Liver (tissue), 8 donors: ENCODE measurements at regions not wholly inside any gene's neighbourhood (a gene's known extent, or its start where the extent isn't known, plus 50 kb on each side); places are given as distances from the start of the nearest gene placed in this dataset.
"Not testable (repeated sequence)": the region's sequence is repeated elsewhere in the genome, so short reads cannot be mapped to it uniquely, and the experiment has no call there.

Experiments
- DNase-seq: peaks from one replicate; pipeline ENCODE4 v3.0.0-alpha.2; 2017; ENCODE audit warnings: low spot score
- H3K27ac ChIP-seq, 2 donors: one replicate each; pipeline ENCODE4 v1.7.0; 2013; ENCODE audit warnings: inconsistent platforms in 2 of 2, low read length in 2 of 2, control low read depth in 1 of 2, low read depth in 1 of 2, mild to moderate bottlenecking in 1 of 2
- H3K27me3 ChIP-seq, 4 donors: one replicate each; pipeline versions ENCODE4 v1.6.1 to v1.7.0; 2013; ENCODE audit warnings: low read length in 3 of 4, inconsistent platforms in 1 of 4, mild to moderate bottlenecking in 1 of 4, moderate library complexity in 1 of 4; ENCODE audit not compliant: control insufficient read depth in 4 of 4, insufficient read depth in 4 of 4
- H3K36me3 ChIP-seq, 4 donors: one replicate each; pipeline versions ENCODE4 v1.6.1 to v1.7.0; 2013; ENCODE audit warnings: low read length in 3 of 4, mild to moderate bottlenecking in 3 of 4, low read depth in 1 of 4, moderate library complexity in 1 of 4; ENCODE audit not compliant: control insufficient read depth in 4 of 4, insufficient read depth in 3 of 4
- H3K4me1 ChIP-seq, 4 donors: one replicate each; pipeline versions ENCODE4 v1.6.1 to v1.7.0; 2013; ENCODE audit warnings: low read length in 3 of 4, mild to moderate bottlenecking in 3 of 4, moderate library complexity in 1 of 4; ENCODE audit not compliant: control insufficient read depth in 4 of 4, insufficient read depth in 4 of 4
- H3K4me3 ChIP-seq, 3 donors: one replicate each; pipeline versions ENCODE4 v1.6.1 to v1.7.0; 2013; ENCODE audit warnings: low read length in 3 of 3, control low read depth in 1 of 3, low read depth in 1 of 3, mild to moderate bottlenecking in 1 of 3
- H3K9ac ChIP-seq, 2 donors: one replicate each; pipeline ENCODE4 v1.7.0; 2013; ENCODE audit warnings: low read length in 2 of 2, mild to moderate bottlenecking in 2 of 2, moderate library complexity in 2 of 2, control low read depth in 1 of 2, low read depth in 1 of 2
- H3K9me3 ChIP-seq, 4 donors: one replicate each; pipeline versions ENCODE4 v1.6.1 to v1.7.0; 2013; ENCODE audit warnings: low read length in 3 of 4; ENCODE audit not compliant: control insufficient read depth in 4 of 4
- EGR1 ChIP-seq, 2 donors: IDR thresholded peaks; 2 replicates each; pipeline ENCODE4 v1.6.1; 2016 to 2018; ENCODE audit warnings: antibody characterized with exemption in 2 of 2, low read depth in 2 of 2
- FOXA1 ChIP-seq: IDR thresholded peaks from 2 replicates; pipeline ENCODE4 v1.6.1; 2016; ENCODE audit warnings: antibody characterized with exemption
- FOXA2 ChIP-seq: IDR thresholded peaks from 2 replicates; pipeline ENCODE4 v1.6.1; 2016; ENCODE audit warnings: antibody characterized with exemption
- GABPA ChIP-seq, 2 donors: IDR thresholded peaks in 1 of 2; conservative IDR thresholded peaks in 1 of 2; 2 replicates each; pipeline ENCODE4 v1.6.1; 2016; ENCODE audit warnings: antibody characterized with exemption in 2 of 2, mild to moderate bottlenecking in 1 of 2, moderate library complexity in 1 of 2
- HNF4A ChIP-seq, 2 donors: conservative IDR thresholded peaks; 2 replicates each; pipeline ENCODE4 v1.6.1; 2016; ENCODE audit warnings: antibody characterized with exemption in 2 of 2, mild to moderate bottlenecking in 2 of 2
- JUND ChIP-seq, 2 donors: IDR thresholded peaks; 2 replicates each; pipeline ENCODE4 v1.6.1; 2016; ENCODE audit warnings: antibody characterized with exemption in 2 of 2
- NR2F2 ChIP-seq: IDR thresholded peaks from 2 replicates; pipeline ENCODE4 v1.6.1; 2016; ENCODE audit warnings: antibody characterized with exemption
- RAD21 ChIP-seq, 2 donors: IDR thresholded peaks; 2 replicates each; pipeline ENCODE4 v1.6.1; 2016; ENCODE audit warnings: antibody characterized with exemption in 2 of 2, mild to moderate bottlenecking in 2 of 2
- REST ChIP-seq: IDR thresholded peaks from 2 replicates; pipeline ENCODE4 v1.6.1; 2016; ENCODE audit warnings: antibody characterized with exemption, mild to moderate bottlenecking
- RXRA ChIP-seq, 2 donors: IDR thresholded peaks; 2 replicates each; pipeline ENCODE4 v1.6.1; 2017 to 2018; ENCODE audit warnings: antibody characterized with exemption in 2 of 2, mild to moderate bottlenecking in 1 of 2
- SP1 ChIP-seq: IDR thresholded peaks from 2 replicates; pipeline ENCODE4 v1.6.1; 2018; ENCODE audit warnings: antibody characterized with exemption, mild to moderate bottlenecking
- TAF1 ChIP-seq: conservative IDR thresholded peaks from 2 replicates; pipeline ENCODE4 v1.6.1; 2016; ENCODE audit warnings: antibody characterized with exemption, mild to moderate bottlenecking
- YY1 ChIP-seq: IDR thresholded peaks from 2 replicates; pipeline ENCODE4 v1.6.1; 2016; ENCODE audit warnings: antibody characterized with exemption, mild to moderate bottlenecking
- WGBS: extraction: QIAGEN DNeasy Blood & Tissue Kit; methylation state at CpG from one replicate; pipeline ENCODE4 v1.1.7; 2013; 5-methylcytosine and 5-hydroxymethylcytosine counted together
- TF ChIP-seq, protein P1 (sequence below): fragments of 150-350 bp; IDR thresholded peaks from 2 replicates; pipeline ENCODE4 v1.5.1; 2017; ENCODE audit warnings: improper control_type of control experiment, low read depth, low read length; ENCODE audit not compliant: missing input control
- TF ChIP-seq, protein P2 (sequence below): IDR thresholded peaks from 2 replicates; pipeline ENCODE4 v1.6.1; 2016; ENCODE audit warnings: antibody characterized with exemption
- donor health status: healthy.
- donor health status: healthy.
- donor health status: healthy.
- donor health status: healthy.
- donor health status: healthy.

GRCh38 chr14:34381304-34381703 is 80.7 kb downstream of the SPTSSA start:
- H3K36me3 ChIP-seq, H3K4me1 ChIP-seq, H3K27ac ChIP-seq, H3K9ac ChIP-seq, H3K4me3 ChIP-seq, H3K9me3 ChIP-seq, DNase-seq, H3K27me3 ChIP-seq: not testable (repeated sequence)
- WGBS = 93% methylated on average over 2 of the region's 2 CpGs

DNA sequence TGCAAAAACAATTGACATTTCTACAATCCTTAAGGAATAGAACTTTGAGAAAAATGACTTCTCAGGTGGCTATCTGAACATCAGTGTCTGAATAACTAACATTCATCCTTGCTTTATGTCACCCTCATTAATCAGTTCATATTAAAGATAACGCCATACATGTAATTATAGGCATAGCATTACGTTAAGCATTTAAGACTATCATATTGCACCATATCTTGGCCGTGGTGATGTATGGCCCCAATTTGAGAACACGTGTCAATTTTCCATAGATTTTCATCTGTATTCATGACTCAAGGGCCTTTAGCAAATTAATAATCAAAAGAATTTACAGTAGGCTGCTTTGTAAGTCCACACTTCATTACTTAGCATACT is 81.6 kb downstream of the SPTSSA start:
- no peaks in the 10 kb centered on the region for H3K9me3 ChIP-seq
- no peaks in the 10 kb centered on the region for H3K27me3 ChIP-seq
- no peaks in the 10 kb centered on the region for H3K4me1 ChIP-seq
- WGBS = 87% methylated on average over 4 of the region's 4 CpGs
- H3K36me3 ChIP-seq = no peaks in the 10 kb centered on the region
- TF ChIP-seq HNF4A (conservative IDR thresholded peaks at IDR 0.05) (no peak), GABPA (IDR thresholded peaks at IDR 0.05 in 1 of 2, conservative IDR thresholded peaks at IDR 0.05 in 1 of 2) (no peak), JUND (IDR thresholded peaks at IDR 0.05) (no peak), REST (no peak), SP1 (no peak), FOXA1 (no peak), RAD21 (IDR thresholded peaks at IDR 0.05) (no peak), TAF1 (no peak), EGR1 (IDR thresholded peaks at IDR 0.05; ENCODE audit: low read depth in 2 of 2) (no peak), FOXA2 (no peak), YY1 (no peak), RXRA (IDR thresholded peaks at IDR 0.05) (no peak)
- TF ChIP-seq, protein P1, sequence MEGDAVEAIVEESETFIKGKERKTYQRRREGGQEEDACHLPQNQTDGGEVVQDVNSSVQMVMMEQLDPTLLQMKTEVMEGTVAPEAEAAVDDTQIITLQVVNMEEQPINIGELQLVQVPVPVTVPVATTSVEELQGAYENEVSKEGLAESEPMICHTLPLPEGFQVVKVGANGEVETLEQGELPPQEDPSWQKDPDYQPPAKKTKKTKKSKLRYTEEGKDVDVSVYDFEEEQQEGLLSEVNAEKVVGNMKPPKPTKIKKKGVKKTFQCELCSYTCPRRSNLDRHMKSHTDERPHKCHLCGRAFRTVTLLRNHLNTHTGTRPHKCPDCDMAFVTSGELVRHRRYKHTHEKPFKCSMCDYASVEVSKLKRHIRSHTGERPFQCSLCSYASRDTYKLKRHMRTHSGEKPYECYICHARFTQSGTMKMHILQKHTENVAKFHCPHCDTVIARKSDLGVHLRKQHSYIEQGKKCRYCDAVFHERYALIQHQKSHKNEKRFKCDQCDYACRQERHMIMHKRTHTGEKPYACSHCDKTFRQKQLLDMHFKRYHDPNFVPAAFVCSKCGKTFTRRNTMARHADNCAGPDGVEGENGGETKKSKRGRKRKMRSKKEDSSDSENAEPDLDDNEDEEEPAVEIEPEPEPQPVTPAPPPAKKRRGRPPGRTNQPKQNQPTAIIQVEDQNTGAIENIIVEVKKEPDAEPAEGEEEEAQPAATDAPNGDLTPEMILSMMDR = no peak
- H3K4me3 ChIP-seq = no peak overlapping the region
- no peak overlapping the region for H3K27ac ChIP-seq
- no peak for DNase-seq
- no peak overlapping the region for H3K9ac ChIP-seq

DNA sequence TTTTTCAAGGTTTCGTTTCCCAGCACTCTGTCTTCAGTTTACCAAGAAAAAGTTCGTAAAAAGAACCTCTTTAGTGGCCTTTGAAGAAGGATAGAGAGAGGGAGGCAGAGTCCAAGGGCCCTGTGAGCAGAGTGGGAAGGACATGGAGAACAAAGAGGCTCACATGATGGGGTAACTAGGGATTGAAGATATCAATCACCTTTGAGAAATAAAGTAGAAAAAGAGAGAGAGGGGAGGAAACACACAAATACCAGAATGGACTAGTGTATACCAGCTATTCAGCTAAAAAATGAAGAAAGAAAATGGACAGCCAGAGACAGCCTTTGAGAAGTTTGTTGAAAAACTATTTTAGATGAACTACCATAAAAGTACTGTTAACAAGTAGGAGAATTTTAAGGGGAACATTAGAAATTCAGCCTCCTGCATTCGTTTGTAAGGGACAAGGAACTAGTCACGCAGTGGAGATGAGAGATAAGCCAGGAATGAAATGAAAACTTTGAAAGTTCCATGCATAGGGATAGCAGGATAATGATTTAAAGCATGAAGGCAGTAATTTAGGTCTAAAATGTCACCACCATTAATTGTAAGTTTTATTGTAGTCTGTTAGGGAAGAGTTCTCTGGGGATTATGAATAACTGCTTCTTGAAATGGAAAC is 82.1 kb downstream of the SPTSSA start:
- 47% methylated on average over 4 of the region's 4 CpGs for WGBS
- Histone ChIP-seq H3K9me3 (no peaks in the 10 kb centered on the region), H3K9ac (no peak overlapping the region), H3K27ac (no peak overlapping the region), H3K4me3 (no peak overlapping the region), H3K27me3 (no peaks in the 10 kb centered on the region), H3K36me3 (no peaks in the 10 kb centered on the region), H3K4me1 (no peaks in the 10 kb centered on the region)
- no peak for DNase-seq
- TF ChIP-seq GABPA (IDR thresholded peaks at IDR 0.05 in 1 of 2, conservative IDR thresholded peaks at IDR 0.05 in 1 of 2) (no peak), RAD21 (IDR thresholded peaks at IDR 0.05) (no peak), FOXA2 (no peak), SP1 (no peak), FOXA1 (no peak), NR2F2 (no peak), EGR1 (IDR thresholded peaks at IDR 0.05; ENCODE audit: low read depth in 2 of 2) (no peak)
- TF ChIP-seq, protein P1 = no peak
- TF ChIP-seq, protein P2, sequence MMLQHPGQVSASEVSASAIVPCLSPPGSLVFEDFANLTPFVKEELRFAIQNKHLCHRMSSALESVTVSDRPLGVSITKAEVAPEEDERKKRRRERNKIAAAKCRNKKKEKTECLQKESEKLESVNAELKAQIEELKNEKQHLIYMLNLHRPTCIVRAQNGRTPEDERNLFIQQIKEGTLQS = no peak
